ENCODE measurements at regions not wholly inside any gene's neighbourhood (a gene's known extent, or its start where the extent isn't known, plus 50 kb on each side); places are given as distances from the start of the nearest gene placed in this dataset.

DNA sequence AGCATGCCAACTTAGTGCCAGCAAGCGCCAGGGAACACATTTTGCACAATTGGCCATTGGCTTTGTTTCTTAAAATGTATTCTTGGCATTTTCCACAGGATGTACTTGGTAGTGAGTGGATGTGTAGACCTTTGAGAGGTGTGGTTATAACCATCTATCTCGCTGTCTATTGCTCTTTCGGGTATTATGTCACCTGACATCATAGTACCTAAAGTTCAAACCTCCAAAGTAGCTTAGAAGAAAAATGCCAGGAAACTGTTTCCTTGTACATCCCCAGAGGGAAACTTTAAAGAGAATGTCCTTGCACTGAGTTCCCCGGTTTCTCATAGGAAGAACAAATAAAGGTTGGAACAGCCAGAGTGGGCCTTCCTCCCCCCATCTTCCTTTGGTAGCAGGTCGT, 87.6 kb downstream of the FGF9 start:
- no peak for TF ChIP-seq POLR2A (IDR thresholded peaks at IDR 0.05)
- no peak for TF ChIP-seq CTCF (IDR thresholded peaks at IDR 0.05)
- TF ChIP-seq EP300 (IDR thresholded peaks at IDR 0.05): no peak
- no peak for TF ChIP-seq POLR2AphosphoS5 (IDR thresholded peaks at IDR 0.05)
